ENCODE measurements at regions not wholly inside any gene's neighbourhood (a gene's known extent, or its start where the extent isn't known, plus 50 kb on each side); places are given as distances from the start of the nearest gene placed in this dataset.

- H3K27me3 Mint-ChIP-seq, result peaks cover 0 to 6% (median 0%) of the 10 kb centered on the region in 5 donors
- ATAC-seq (no peak), DNase-seq (no peak)
- H3K27ac Mint-ChIP-seq, result no peak overlapping the region
- H3K4me1 Mint-ChIP-seq, result no peaks in the 10 kb centered on the region
- peaks cover 0 to 12% (median 2%) of the 10 kb centered on the region in 9 donors for H3K9me3 Mint-ChIP-seq
- no peaks in the 10 kb centered on the region for H3K36me3 Mint-ChIP-seq
- POLR2A ChIA-PET, result no interaction called here
- H3K4me3 Mint-ChIP-seq, result no peak overlapping the region
Measured at GRCh38 chr16:59060207-59060606, 326.1 kb upstream of the GOT2 start.

GRCh38 chr16:59058250-59058649 is 324.1 kb upstream of the GOT2 start:
- Mint-ChIP-seq H3K27me3 (peaks cover 0 to 6% (median 0%) of the 10 kb centered on the region in 5 donors), H3K4me1 (no peaks in the 10 kb centered on the region), H3K27ac (no peak overlapping the region), H3K9me3 (peaks cover 0 to 12% (median 2%) of the 10 kb centered on the region in 9 donors), H3K36me3 (no peaks in the 10 kb centered on the region), H3K4me3 (no peak overlapping the region)
- DNase-seq, result no peak
- POLR2A ChIA-PET, result no interaction called here
- ATAC-seq, result no peak

GRCh38 chr16:59053911-59054310 is 319.8 kb upstream of the GOT2 start:
- Mint-ChIP-seq H3K27ac (no peak overlapping the region), H3K4me1 (no peaks in the 10 kb centered on the region), H3K36me3 (no peaks in the 10 kb centered on the region), H3K4me3 (no peak overlapping the region), H3K27me3 (peaks cover 0 to 10% (median 1%) of the 10 kb centered on the region in 5 donors), H3K9me3 (peaks cover 0 to 17% (median 4%) of the 10 kb centered on the region in 9 donors)
- no peak for DNase-seq
- POLR2A ChIA-PET, result no interaction called here
- no peak for ATAC-seq

GRCh38 chr16:59052231-59052630 is 318.1 kb upstream of the GOT2 start:
- POLR2A ChIA-PET, result no interaction called here
- H3K4me3 Mint-ChIP-seq, result no peak overlapping the region

GRCh38 chr16:59048876-59049275 is 314.8 kb upstream of the GOT2 start:
- peaks cover 0 to 8% (median 0%) of the 10 kb centered on the region in 9 donors for H3K9me3 Mint-ChIP-seq
- no peaks in the 10 kb centered on the region for H3K4me1 Mint-ChIP-seq
- H3K27ac Mint-ChIP-seq, result no peak overlapping the region
- POLR2A ChIA-PET, result no interaction called here
- ATAC-seq (no peak), DNase-seq (no peak)
- no peak overlapping the region for H3K4me3 Mint-ChIP-seq
- peaks cover 0 to 4% (median 1%) of the 10 kb centered on the region in 5 donors for H3K27me3 Mint-ChIP-seq
- no peaks in the 10 kb centered on the region for H3K36me3 Mint-ChIP-seq

More at GRCh38 chr16:59052231-59052630, 318.1 kb upstream of the GOT2 start:
- no peak for DNase-seq
- no peaks in the 10 kb centered on the region for H3K4me1 Mint-ChIP-seq
- peaks cover 0 to 8% (median 0%) of the 10 kb centered on the region in 9 donors for H3K9me3 Mint-ChIP-seq
- H3K36me3 Mint-ChIP-seq, result no peaks in the 10 kb centered on the region
- H3K27ac Mint-ChIP-seq, result no peak overlapping the region
- peaks cover 0 to 4% (median 1%) of the 10 kb centered on the region in 5 donors for H3K27me3 Mint-ChIP-seq
- no peak for ATAC-seq

- no peak overlapping the region for H3K4me3 Mint-ChIP-seq
- H3K27ac Mint-ChIP-seq, result no peak overlapping the region
- peaks cover 0 to 8% (median 0%) of the 10 kb centered on the region in 9 donors for H3K9me3 Mint-ChIP-seq
- no peak for DNase-seq
- no peak for ATAC-seq
- H3K27me3 Mint-ChIP-seq, result peaks cover 0 to 6% (median 0%) of the 10 kb centered on the region in 5 donors
- H3K36me3 Mint-ChIP-seq, result no peaks in the 10 kb centered on the region
- POLR2A ChIA-PET, result no interaction called here
- peaks cover 0 to 3% (median 0%) of the 10 kb centered on the region in 4 donors for H3K4me1 Mint-ChIP-seq
Measured at GRCh38 chr16:59047114-59047513, 313.0 kb upstream of the GOT2 start.

- Mint-ChIP-seq H3K36me3 (no peaks in the 10 kb centered on the region), H3K27ac (no peak overlapping the region)
- POLR2A ChIA-PET, result no interaction called here
Measured at GRCh38 chr16:59046335-59046734, 312.2 kb upstream of the GOT2 start.

GRCh38 chr16:59045501-59045900 is 311.4 kb upstream of the GOT2 start:
- ATAC-seq (no peak), DNase-seq (no peak)
- H3K27ac Mint-ChIP-seq, result no peak overlapping the region
- no peaks in the 10 kb centered on the region for H3K9me3 Mint-ChIP-seq
- no peaks in the 10 kb centered on the region for H3K36me3 Mint-ChIP-seq
- H3K4me3 Mint-ChIP-seq, result no peak overlapping the region
- H3K4me1 Mint-ChIP-seq, result peaks cover 0 to 3% (median 0%) of the 10 kb centered on the region in 4 donors
- H3K27me3 Mint-ChIP-seq, result peaks cover 0 to 2% (median 0%) of the 10 kb centered on the region in 5 donors
- POLR2A ChIA-PET, result no interaction called here

More at GRCh38 chr16:59046335-59046734, 312.2 kb upstream of the GOT2 start:
- ATAC-seq (no peak), DNase-seq (no peak)
- Mint-ChIP-seq H3K4me3 (no peak overlapping the region), H3K9me3 (peaks cover 0 to under 1% (median 0%) of the 10 kb centered on the region in 9 donors), H3K4me1 (peaks cover 0 to 3% (median 0%) of the 10 kb centered on the region in 4 donors), H3K27me3 (peaks cover 0 to 3% (median 0%) of the 10 kb centered on the region in 5 donors)

GRCh38 chr16:59044616-59045015 is 310.5 kb upstream of the GOT2 start:
- no peaks in the 10 kb centered on the region for H3K9me3 Mint-ChIP-seq
- DNase-seq (no peak), ATAC-seq (no peak)
- H3K27ac Mint-ChIP-seq, result no peak overlapping the region
- peaks cover 0 to 2% (median 0%) of the 10 kb centered on the region in 5 donors for H3K27me3 Mint-ChIP-seq
- no peak overlapping the region for H3K4me3 Mint-ChIP-seq
- H3K4me1 Mint-ChIP-seq, result peaks cover 0 to 3% (median 0%) of the 10 kb centered on the region in 4 donors
- H3K36me3 Mint-ChIP-seq, result no peaks in the 10 kb centered on the region
- POLR2A ChIA-PET, result no interaction called here

- Mint-ChIP-seq H3K36me3 (no peaks in the 10 kb centered on the region), H3K27ac (no peak overlapping the region), H3K9me3 (peaks cover 0 to 4% (median 0%) of the 10 kb centered on the region in 9 donors), H3K27me3 (peaks cover 0 to 2% (median 0%) of the 10 kb centered on the region in 5 donors), H3K4me3 (no peak overlapping the region), H3K4me1 (peaks cover 0 to 3% (median 0%) of the 10 kb centered on the region in 4 donors)
- DNase-seq (no peak), ATAC-seq (no peak)
- POLR2A ChIA-PET, result no interaction called here
Measured at GRCh38 chr16:59042301-59042700, 308.2 kb upstream of the GOT2 start.

GRCh38 chr16:59039066-59039720 is 305.1 kb upstream of the GOT2 start:
- no peak for DNase-seq
- H3K27me3 Mint-ChIP-seq, result peaks cover 0 to 3% (median 0%) of the 10 kb centered on the region in 5 donors
- H3K9me3 Mint-ChIP-seq, result peaks cover 0 to 12% (median 3%) of the 10 kb centered on the region in 9 donors
- no peak overlapping the region for H3K4me3 Mint-ChIP-seq
- ATAC-seq, result no peak
- H3K27ac Mint-ChIP-seq, result no peak overlapping the region
- H3K36me3 Mint-ChIP-seq, result no peaks in the 10 kb centered on the region
- POLR2A ChIA-PET, result no interaction called here
- peaks cover 0 to 3% (median 0%) of the 10 kb centered on the region in 4 donors for H3K4me1 Mint-ChIP-seq

- ATAC-seq (no peak), DNase-seq (no peak)
- peaks cover 0 to 10% (median 5%) of the 10 kb centered on the region in 9 donors for H3K9me3 Mint-ChIP-seq
- peaks cover 0 to 3% (median 0%) of the 10 kb centered on the region in 5 donors for H3K27me3 Mint-ChIP-seq
- H3K27ac Mint-ChIP-seq, result no peak overlapping the region
- no peak overlapping the region for H3K4me3 Mint-ChIP-seq
- H3K36me3 Mint-ChIP-seq, result no peaks in the 10 kb centered on the region
- H3K4me1 Mint-ChIP-seq, result no peaks in the 10 kb centered on the region
- POLR2A ChIA-PET, result no interaction called here
Measured at GRCh38 chr16:59030923-59031485, 296.9 kb upstream of the GOT2 start.

GRCh38 chr16:59021751-59022150 is 287.6 kb upstream of the GOT2 start:
- no peaks in the 10 kb centered on the region for H3K4me1 Mint-ChIP-seq
- peaks cover 0 to 32% (median 7%) of the 10 kb centered on the region in 9 donors for H3K9me3 Mint-ChIP-seq
- no peaks in the 10 kb centered on the region for H3K36me3 Mint-ChIP-seq
- no peak overlapping the region for H3K27ac Mint-ChIP-seq
- POLR2A ChIA-PET, result no interaction called here
- H3K4me3 Mint-ChIP-seq, result no peak overlapping the region
- no peak for DNase-seq
- ATAC-seq, result no peak
- H3K27me3 Mint-ChIP-seq, result no peaks in the 10 kb centered on the region

All from naive thymus-derived CD8-positive, alpha-beta T cell (primary cell).